Activated T-helper 1 cell treated with anti-CD3 and anti-CD28 coated beads, Interleukin-2, amount 50 U/mL, for 16 hours (primary cell): ENCODE measurements at regions not wholly inside any gene's neighbourhood (a gene's known extent, or its start where the extent isn't known, plus 50 kb on each side); places are given as distances from the start of the nearest gene placed in this dataset.
"Not testable (repeated sequence)": the region's sequence is repeated elsewhere in the genome, so short reads cannot be mapped to it uniquely, and the experiment has no call there.

Source experiments
- DNase-seq, 2 donors: peaks; one replicate each; pipeline ENCODE4 v3.0.0-alpha.2; 2020; ENCODE audit warnings: low read depth in 1 of 2, low spot score in 1 of 2

- DNase-seq = no peak
Observed at GRCh38 chr1:30028939-30029338, 694.4 kb downstream of the MATN1 start.

- DNase-seq = no peak
Observed at GRCh38 chr1:30028283-30028682, 695.1 kb downstream of the MATN1 start.

GRCh38 chr1:30027247-30027646 lies 696.1 kb downstream of the MATN1 start:
- no peak for DNase-seq

GRCh38 chr1:30024411-30025195 lies 698.8 kb downstream of the MATN1 start:
- DNase-seq = no peak

- DNase-seq = no peak
Observed at GRCh38 chr1:30023339-30024022, 699.9 kb downstream of the MATN1 start.

- no peak for DNase-seq
Observed at GRCh38 chr1:30014031-30014430, 709.4 kb downstream of the MATN1 start.

GRCh38 chr1:30012455-30013440 lies 710.6 kb downstream of the MATN1 start:
- DNase-seq = no peak

- DNase-seq = no peak
Observed at GRCh38 chr1:30011970-30012369, 711.4 kb downstream of the MATN1 start.

GRCh38 chr1:30010506-30011106 lies 712.8 kb downstream of the MATN1 start:
- DNase-seq = no peak

- no peak for DNase-seq
Observed at GRCh38 chr1:30009720-30010119, 713.7 kb downstream of the MATN1 start.

- no peak for DNase-seq
Observed at GRCh38 chr1:30008998-30009657, 714.3 kb downstream of the MATN1 start.

- no peak for DNase-seq
Observed at GRCh38 chr1:30008372-30008997, 714.9 kb downstream of the MATN1 start.

- DNase-seq = no peak
Observed at GRCh38 chr1:30005972-30006619, 717.3 kb downstream of the MATN1 start.

- no peak for DNase-seq
Observed at GRCh38 chr1:30001732-30002039, 721.7 kb downstream of the MATN1 start.

GRCh38 chr1:30001011-30001731 lies 722.2 kb downstream of the MATN1 start:
- DNase-seq = no peak

- no peak for DNase-seq
Observed at GRCh38 chr1:30000266-30000665, 723.1 kb downstream of the MATN1 start.

- DNase-seq = no peak
Observed at GRCh38 chr1:29999595-29999994, 723.8 kb downstream of the MATN1 start.

GRCh38 chr1:29998686-29999085 lies 724.7 kb downstream of the MATN1 start:
- DNase-seq = no peak

GRCh38 chr1:29997818-29998217 lies 725.6 kb downstream of the MATN1 start:
- DNase-seq = not testable (repeated sequence)
